Neuron (in vitro differentiated cells): ENCODE measurements at regions not wholly inside any gene's neighbourhood (a gene's known extent, or its start where the extent isn't known, plus 50 kb on each side); places are given as distances from the start of the nearest gene placed in this dataset.
"Not testable (repeated sequence)": the region's sequence is repeated elsewhere in the genome, so short reads cannot be mapped to it uniquely, and the experiment has no call there.

Experiments used
- H2AFZ ChIP-seq: one replicate; pipeline ENCODE4 v1.6.1; 2013; ENCODE audit warnings: low read depth, mild to moderate bottlenecking, inconsistent platforms, low read length, moderate library complexity
- H3K27me3 ChIP-seq: one replicate; pipeline ENCODE4 v1.6.1; 2013; ENCODE audit warnings: low read length; ENCODE audit not compliant: insufficient read depth
- H3K36me3 ChIP-seq: one replicate; pipeline ENCODE4 v1.6.1; 2013; ENCODE audit warnings: low read length; ENCODE audit not compliant: insufficient read depth
- H3K4me1 ChIP-seq: one replicate; pipeline ENCODE4 v1.6.1; 2013; ENCODE audit warnings: low read length; ENCODE audit not compliant: insufficient read depth
- H3K4me3 ChIP-seq: 2 replicates; pipeline ENCODE4 v1.5.1; 2013; ENCODE audit warnings: mild to moderate bottlenecking, low read length, moderate library complexity
- H3K9me3 ChIP-seq: one replicate; pipeline ENCODE4 v1.6.1; 2013; ENCODE audit warnings: low read length

GRCh38 chr5:112472614-112473013, 53.5 kb upstream of the EPB41L4A start:
- no peaks in the 10 kb centered on the region for H3K9me3 ChIP-seq
- H3K4me1 ChIP-seq, result peaks cover 6% of the 10 kb centered on the region
- no peak overlapping the region for H3K4me3 ChIP-seq
- H3K27me3 ChIP-seq, result no peaks in the 10 kb centered on the region
- no peak overlapping the region for H2AFZ ChIP-seq
- H3K36me3 ChIP-seq, result no peaks in the 10 kb centered on the region

DNA sequence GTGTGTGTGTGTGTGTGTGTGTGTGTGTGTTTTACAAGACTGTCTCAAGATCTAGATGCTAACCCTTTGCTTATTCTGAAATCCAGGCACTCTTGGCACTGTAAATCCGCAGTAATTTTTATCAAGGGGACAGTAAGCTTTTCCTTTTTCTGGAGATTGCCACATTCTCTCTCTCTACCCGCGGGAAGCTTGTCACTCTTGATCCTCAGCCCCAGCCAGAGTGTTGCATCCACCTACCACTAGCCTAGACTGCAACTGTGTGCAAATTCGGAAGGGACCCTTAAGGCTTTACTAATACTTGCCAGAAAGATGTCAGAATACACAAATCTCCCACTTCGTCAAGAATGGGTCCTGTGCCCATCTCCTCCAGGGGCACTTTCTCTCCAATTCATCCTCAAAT, 54.9 kb upstream of the EPB41L4A start:
- Histone ChIP-seq H2AFZ (no peak overlapping the region), H3K9me3 (no peaks in the 10 kb centered on the region), H3K27me3 (no peaks in the 10 kb centered on the region), H3K4me3 (no peak overlapping the region), H3K4me1 (peaks cover 13% of the 10 kb centered on the region), H3K36me3 (no peaks in the 10 kb centered on the region)

DNA sequence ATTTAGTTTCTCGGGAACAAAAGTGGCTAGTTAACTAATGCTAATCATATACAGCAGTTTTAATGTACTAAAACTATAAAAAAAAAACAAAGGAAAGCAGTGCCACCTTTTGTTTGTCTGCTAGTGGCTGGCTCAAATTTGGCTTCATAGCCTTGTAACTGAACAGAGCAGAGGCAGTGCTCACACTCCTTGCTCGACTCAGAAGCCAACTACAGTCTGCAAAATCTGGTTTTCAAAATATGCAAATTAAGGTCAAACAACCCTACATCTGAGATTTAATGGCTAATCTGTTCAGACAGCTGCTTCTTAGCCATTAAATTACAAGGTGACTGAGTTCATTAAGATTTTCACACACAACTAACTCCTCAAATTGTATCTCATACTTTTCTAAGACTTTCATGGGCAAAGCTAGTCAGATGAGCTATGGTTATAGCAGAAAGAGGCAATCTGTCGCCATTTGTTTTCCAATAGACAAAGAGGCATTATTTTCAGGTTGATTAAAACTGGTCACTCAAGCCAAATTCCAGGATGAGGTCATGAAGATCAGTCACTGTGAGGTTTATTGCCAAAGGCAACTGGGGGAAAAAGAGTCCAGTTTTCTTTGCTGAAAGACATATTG, 56.8 kb upstream of the EPB41L4A start:
- no peaks in the 10 kb centered on the region for H3K27me3 ChIP-seq
- no peaks in the 10 kb centered on the region for H3K36me3 ChIP-seq
- H3K4me3 ChIP-seq, result no peak overlapping the region
- no peak overlapping the region for H2AFZ ChIP-seq
- no peaks in the 10 kb centered on the region for H3K9me3 ChIP-seq
- peaks cover 13% of the 10 kb centered on the region for H3K4me1 ChIP-seq

- Histone ChIP-seq H2AFZ (no peak overlapping the region), H3K36me3 (no peaks in the 10 kb centered on the region), H3K27me3 (no peaks in the 10 kb centered on the region), H3K4me3 (no peak overlapping the region), H3K4me1 (peaks cover 13% of the 10 kb centered on the region), H3K9me3 (no peaks in the 10 kb centered on the region)
Observed at GRCh38 chr5:112479418-112479817, 60.3 kb upstream of the EPB41L4A start.

GRCh38 chr5:112480501-112480900, 61.4 kb upstream of the EPB41L4A start:
- no peaks in the 10 kb centered on the region for H3K27me3 ChIP-seq
- H3K36me3 ChIP-seq, result no peaks in the 10 kb centered on the region
- H3K9me3 ChIP-seq, result no peaks in the 10 kb centered on the region
- peaks cover 13% of the 10 kb centered on the region for H3K4me1 ChIP-seq
- no peak overlapping the region for H3K4me3 ChIP-seq
- H2AFZ ChIP-seq, result no peak overlapping the region

GRCh38 chr5:112483704-112484103, 64.6 kb upstream of the EPB41L4A start:
- no peaks in the 10 kb centered on the region for H3K9me3 ChIP-seq
- H3K4me1 ChIP-seq, result no peaks in the 10 kb centered on the region
- H3K27me3 ChIP-seq, result no peaks in the 10 kb centered on the region
- H3K4me3 ChIP-seq, result no peak overlapping the region
- no peaks in the 10 kb centered on the region for H3K36me3 ChIP-seq
- no peak overlapping the region for H2AFZ ChIP-seq

- no peaks in the 10 kb centered on the region for H3K27me3 ChIP-seq
- H3K4me1 ChIP-seq, result no peaks in the 10 kb centered on the region
- no peak overlapping the region for H2AFZ ChIP-seq
Observed at GRCh38 chr5:112485934-112486355, 66.9 kb upstream of the EPB41L4A start.

GRCh38 chr5:112491257-112491656, 72.2 kb upstream of the EPB41L4A start:
- Histone ChIP-seq H3K36me3 (no peaks in the 10 kb centered on the region), H3K27me3 (no peaks in the 10 kb centered on the region), H3K4me1 (no peaks in the 10 kb centered on the region), H3K4me3 (no peak overlapping the region), H2AFZ (no peak overlapping the region), H3K9me3 (no peaks in the 10 kb centered on the region)

More at GRCh38 chr5:112485934-112486355, 66.9 kb upstream of the EPB41L4A start:
- Histone ChIP-seq H3K36me3 (no peaks in the 10 kb centered on the region), H3K9me3 (no peaks in the 10 kb centered on the region), H3K4me3 (no peak overlapping the region)

GRCh38 chr5:112492291-112492690, 73.2 kb upstream of the EPB41L4A start:
- H3K9me3 ChIP-seq, result no peaks in the 10 kb centered on the region
- H3K4me3 ChIP-seq, result no peak overlapping the region
- no peaks in the 10 kb centered on the region for H3K27me3 ChIP-seq
- H2AFZ ChIP-seq, result no peak overlapping the region
- no peaks in the 10 kb centered on the region for H3K4me1 ChIP-seq
- no peaks in the 10 kb centered on the region for H3K36me3 ChIP-seq

- H3K27me3 ChIP-seq, H3K36me3 ChIP-seq, H3K9me3 ChIP-seq, H3K4me1 ChIP-seq, H3K4me3 ChIP-seq, H2AFZ ChIP-seq: not testable (repeated sequence)
Observed at GRCh38 chr5:112503749-112504501, 84.8 kb upstream of the EPB41L4A start.

- not testable (repeated sequence) for H3K36me3 ChIP-seq, H3K27me3 ChIP-seq, H3K4me1 ChIP-seq, H3K9me3 ChIP-seq, H2AFZ ChIP-seq, H3K4me3 ChIP-seq
Observed at GRCh38 chr5:112509097-112509496, 90.0 kb upstream of the EPB41L4A start.

DNA sequence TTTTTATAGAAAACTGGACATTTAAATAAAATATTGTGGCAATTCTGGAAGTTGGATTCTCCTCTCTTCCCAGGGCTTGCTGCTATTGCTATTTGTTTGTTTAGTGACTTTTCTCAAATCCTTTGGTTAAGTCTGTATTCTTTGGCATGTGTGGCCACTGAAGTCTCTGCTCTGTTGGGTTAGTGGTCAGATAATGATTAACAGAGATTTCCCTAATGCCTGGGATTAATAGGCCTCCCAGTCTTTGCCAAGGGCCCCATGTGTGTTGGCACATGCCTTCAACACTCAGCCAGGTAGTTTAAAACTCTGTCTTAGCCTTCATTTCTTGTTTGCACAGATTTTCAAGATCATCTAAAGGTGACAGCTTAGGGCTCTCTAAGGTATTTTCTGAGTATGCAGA, 92.8 kb upstream of the EPB41L4A start:
- Histone ChIP-seq H3K9me3 (no peaks in the 10 kb centered on the region), H2AFZ (no peak overlapping the region), H3K4me1 (no peaks in the 10 kb centered on the region), H3K27me3 (no peaks in the 10 kb centered on the region), H3K4me3 (no peak overlapping the region), H3K36me3 (no peaks in the 10 kb centered on the region)

GRCh38 chr5:112512901-112513300, 93.8 kb upstream of the EPB41L4A start:
- H3K4me3 ChIP-seq, result no peak overlapping the region
- H3K36me3 ChIP-seq, result no peaks in the 10 kb centered on the region
- no peaks in the 10 kb centered on the region for H3K9me3 ChIP-seq
- H3K27me3 ChIP-seq, result no peaks in the 10 kb centered on the region
- H3K4me1 ChIP-seq, result no peaks in the 10 kb centered on the region
- H2AFZ ChIP-seq, result no peak overlapping the region

- H3K9me3 ChIP-seq, result no peaks in the 10 kb centered on the region
- no peaks in the 10 kb centered on the region for H3K27me3 ChIP-seq
Observed at GRCh38 chr5:112514111-112514510, 95.0 kb upstream of the EPB41L4A start.

More at GRCh38 chr5:112514111-112514510, 95.0 kb upstream of the EPB41L4A start:
- Histone ChIP-seq H3K36me3 (no peaks in the 10 kb centered on the region), H3K4me3 (no peak overlapping the region), H3K4me1 (no peaks in the 10 kb centered on the region), H2AFZ (no peak overlapping the region)
